ENCODE measurements at regions not wholly inside any gene's neighbourhood (a gene's known extent, or its start where the extent isn't known, plus 50 kb on each side); places are given as distances from the start of the nearest gene placed in this dataset.

GRCh38 chr2:125684932-125685331 is 971.0 kb upstream of the GYPC start:
- Histone ChIP-seq H3K4me3 (no peak overlapping the region), H3K9me3 (no peaks in the 10 kb centered on the region), H3K27me3 (no peaks in the 10 kb centered on the region), H3K4me1 (no peaks in the 10 kb centered on the region), H3K36me3 (no peaks in the 10 kb centered on the region), H3K27ac (no peak overlapping the region)
- TF ChIP-seq, protein P1, sequence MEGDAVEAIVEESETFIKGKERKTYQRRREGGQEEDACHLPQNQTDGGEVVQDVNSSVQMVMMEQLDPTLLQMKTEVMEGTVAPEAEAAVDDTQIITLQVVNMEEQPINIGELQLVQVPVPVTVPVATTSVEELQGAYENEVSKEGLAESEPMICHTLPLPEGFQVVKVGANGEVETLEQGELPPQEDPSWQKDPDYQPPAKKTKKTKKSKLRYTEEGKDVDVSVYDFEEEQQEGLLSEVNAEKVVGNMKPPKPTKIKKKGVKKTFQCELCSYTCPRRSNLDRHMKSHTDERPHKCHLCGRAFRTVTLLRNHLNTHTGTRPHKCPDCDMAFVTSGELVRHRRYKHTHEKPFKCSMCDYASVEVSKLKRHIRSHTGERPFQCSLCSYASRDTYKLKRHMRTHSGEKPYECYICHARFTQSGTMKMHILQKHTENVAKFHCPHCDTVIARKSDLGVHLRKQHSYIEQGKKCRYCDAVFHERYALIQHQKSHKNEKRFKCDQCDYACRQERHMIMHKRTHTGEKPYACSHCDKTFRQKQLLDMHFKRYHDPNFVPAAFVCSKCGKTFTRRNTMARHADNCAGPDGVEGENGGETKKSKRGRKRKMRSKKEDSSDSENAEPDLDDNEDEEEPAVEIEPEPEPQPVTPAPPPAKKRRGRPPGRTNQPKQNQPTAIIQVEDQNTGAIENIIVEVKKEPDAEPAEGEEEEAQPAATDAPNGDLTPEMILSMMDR (IDR thresholded peaks at IDR 0.05): no peak
- no peak for TF ChIP-seq POLR2A (IDR thresholded peaks at IDR 0.05)
- DNase-seq: no peak

DNA sequence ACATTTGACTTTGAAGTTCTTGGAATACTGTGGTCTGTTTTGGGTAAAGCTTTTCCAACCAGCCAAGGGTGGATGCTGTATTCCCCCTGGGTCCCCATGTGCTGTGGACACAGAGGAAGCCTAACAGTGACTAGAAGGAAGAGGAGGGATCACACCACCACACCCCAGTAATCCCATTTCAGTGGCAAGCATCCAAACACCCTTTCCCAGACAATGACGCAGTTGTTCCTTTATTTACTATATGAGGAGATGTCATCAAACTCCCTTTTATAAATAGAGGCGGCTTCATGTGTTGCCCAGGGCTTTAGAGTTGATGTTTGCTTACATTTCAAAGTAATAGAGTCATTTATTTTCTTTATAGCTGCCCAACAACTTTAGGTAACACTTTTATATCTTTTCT is 959.4 kb upstream of the GYPC start:
- Histone ChIP-seq H3K36me3 (no peaks in the 10 kb centered on the region), H3K9me3 (no peaks in the 10 kb centered on the region), H3K27ac (no peak overlapping the region), H3K4me3 (no peak overlapping the region), H3K27me3 (no peaks in the 10 kb centered on the region), H3K4me1 (no peaks in the 10 kb centered on the region)
- TF ChIP-seq, protein P1 (IDR thresholded peaks at IDR 0.05): no peak
- TF ChIP-seq POLR2A (IDR thresholded peaks at IDR 0.05): no peak
- DNase-seq: peak in 1 of 3 donors; percentile 51

GRCh38 chr2:125698280-125698679 is 957.7 kb upstream of the GYPC start:
- no peaks in the 10 kb centered on the region for H3K4me1 ChIP-seq
- no peak for DNase-seq
- H3K27me3 ChIP-seq: no peaks in the 10 kb centered on the region
- H3K9me3 ChIP-seq: no peaks in the 10 kb centered on the region
- TF ChIP-seq, protein P1 (IDR thresholded peaks at IDR 0.05): no peak
- no peak for TF ChIP-seq POLR2A (IDR thresholded peaks at IDR 0.05)
- no peak overlapping the region for H3K27ac ChIP-seq
- no peak overlapping the region for H3K4me3 ChIP-seq
- H3K36me3 ChIP-seq: no peaks in the 10 kb centered on the region

DNA sequence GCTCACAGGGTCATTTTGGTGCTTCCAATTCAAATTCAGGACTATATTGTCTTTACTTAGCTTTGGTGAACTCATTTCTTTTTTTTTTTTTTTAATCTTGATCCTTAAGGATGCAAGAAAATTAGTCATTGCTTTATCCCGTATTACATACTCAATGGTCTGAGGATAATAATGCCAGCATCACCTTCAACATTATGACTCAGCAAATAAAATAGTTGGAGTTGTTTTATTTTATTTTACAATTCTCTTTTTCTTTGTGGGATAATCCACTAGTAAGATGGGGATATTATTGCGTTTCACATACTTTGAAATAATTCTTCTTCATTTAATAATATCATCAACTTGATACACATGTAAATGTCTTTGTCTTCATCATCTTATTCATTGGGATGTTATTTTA is 954.9 kb upstream of the GYPC start:
- no peak for DNase-seq
- Histone ChIP-seq H3K27ac (no peak overlapping the region), H3K36me3 (no peaks in the 10 kb centered on the region), H3K27me3 (no peaks in the 10 kb centered on the region), H3K9me3 (no peaks in the 10 kb centered on the region), H3K4me3 (no peak overlapping the region), H3K4me1 (no peaks in the 10 kb centered on the region)
- TF ChIP-seq, protein P1 (IDR thresholded peaks at IDR 0.05): no peak

GRCh38 chr2:125707611-125708010 is 948.3 kb upstream of the GYPC start:
- Histone ChIP-seq H3K4me3 (no peak overlapping the region), H3K27ac (no peak overlapping the region), H3K27me3 (no peaks in the 10 kb centered on the region), H3K9me3 (no peaks in the 10 kb centered on the region), H3K36me3 (no peaks in the 10 kb centered on the region), H3K4me1 (no peaks in the 10 kb centered on the region)
- TF ChIP-seq POLR2A (IDR thresholded peaks at IDR 0.05): no peak
- TF ChIP-seq, protein P1 (IDR thresholded peaks at IDR 0.05): no peak
- DNase-seq: no peak

DNA sequence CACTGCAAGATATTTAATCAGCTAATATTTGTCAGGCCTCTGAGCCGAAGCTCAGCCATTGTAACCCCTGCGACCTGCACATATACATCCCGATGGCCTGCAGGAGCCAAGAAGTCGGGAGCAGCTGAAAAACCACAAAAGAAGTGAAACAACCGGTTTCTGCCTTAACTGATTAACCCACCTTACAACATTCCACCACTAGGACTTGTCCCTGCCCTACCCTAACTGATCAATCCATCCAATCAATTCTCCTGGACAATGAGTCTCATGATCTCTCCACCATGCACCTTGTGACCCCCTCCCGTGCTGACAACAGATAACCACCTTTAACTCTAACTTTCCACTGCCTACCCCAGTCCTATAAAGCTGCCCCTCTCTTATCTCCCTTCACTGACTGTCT is 945.4 kb upstream of the GYPC start:
- H3K4me1 ChIP-seq: no peaks in the 10 kb centered on the region
- no peaks in the 10 kb centered on the region for H3K9me3 ChIP-seq

More for the DNA sequence above, 945.4 kb upstream of the GYPC start:
- TF ChIP-seq, protein P1 (IDR thresholded peaks at IDR 0.05): no peak
- TF ChIP-seq POLR2A (IDR thresholded peaks at IDR 0.05): no peak
- no peak overlapping the region for H3K27ac ChIP-seq
- no peaks in the 10 kb centered on the region for H3K27me3 ChIP-seq
- no peak for DNase-seq
- H3K4me3 ChIP-seq: no peak overlapping the region
- H3K36me3 ChIP-seq: no peaks in the 10 kb centered on the region
